ENCODE measurements at regions not wholly inside any gene's neighbourhood (a gene's known extent, or its start where the extent isn't known, plus 50 kb on each side); places are given as distances from the start of the nearest gene placed in this dataset.

DNA sequence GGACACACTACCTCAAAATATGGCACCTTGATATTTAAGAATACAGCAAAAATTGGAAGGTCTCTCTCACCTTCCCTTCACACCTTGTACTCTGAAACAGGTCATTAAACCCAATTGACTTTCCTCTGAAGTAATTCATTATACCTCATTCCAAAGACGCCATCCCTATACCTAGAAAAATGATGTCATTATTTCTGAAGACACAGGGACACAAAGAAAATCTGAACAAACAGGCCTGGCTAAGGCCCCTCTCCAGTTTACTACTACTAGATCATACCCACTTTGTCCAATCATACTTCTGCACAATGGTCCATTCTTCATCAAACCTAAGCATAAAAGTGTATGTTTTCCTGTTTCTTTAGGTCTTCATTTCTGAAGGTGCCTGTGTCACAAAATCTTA lies 156.9 kb downstream of the RASSF9 start:
- DNase-seq (ENCODE audit: low read depth) = no peak
- TF ChIP-seq CTCF (IDR thresholded peaks at IDR 0.05; ENCODE audit: control insufficient read depth, insufficient read depth, low read depth, low read length, missing control alignments) = no peak
- H3K4me3 ChIP-seq (ENCODE audit: control insufficient read depth, low read depth, low read length) = no peak overlapping the region

GRCh38 chr12:85680881-85681280 lies 155.3 kb downstream of the RASSF9 start:
- DNase-seq (ENCODE audit: low read depth) = no peak

GRCh38 chr12:85681333-85681732 lies 154.9 kb downstream of the RASSF9 start:
- no peak overlapping the region for H3K4me3 ChIP-seq (ENCODE audit: control insufficient read depth, low read depth, low read length)
- DNase-seq (ENCODE audit: low read depth) = no peak
- TF ChIP-seq CTCF (IDR thresholded peaks at IDR 0.05; ENCODE audit: control insufficient read depth, insufficient read depth, low read depth, low read length, missing control alignments) = no peak

More at GRCh38 chr12:85680881-85681280, 155.3 kb downstream of the RASSF9 start:
- H3K4me3 ChIP-seq (ENCODE audit: control insufficient read depth, low read depth, low read length) = no peak overlapping the region
- TF ChIP-seq CTCF (IDR thresholded peaks at IDR 0.05; ENCODE audit: control insufficient read depth, insufficient read depth, low read depth, low read length, missing control alignments) = no peak

DNA sequence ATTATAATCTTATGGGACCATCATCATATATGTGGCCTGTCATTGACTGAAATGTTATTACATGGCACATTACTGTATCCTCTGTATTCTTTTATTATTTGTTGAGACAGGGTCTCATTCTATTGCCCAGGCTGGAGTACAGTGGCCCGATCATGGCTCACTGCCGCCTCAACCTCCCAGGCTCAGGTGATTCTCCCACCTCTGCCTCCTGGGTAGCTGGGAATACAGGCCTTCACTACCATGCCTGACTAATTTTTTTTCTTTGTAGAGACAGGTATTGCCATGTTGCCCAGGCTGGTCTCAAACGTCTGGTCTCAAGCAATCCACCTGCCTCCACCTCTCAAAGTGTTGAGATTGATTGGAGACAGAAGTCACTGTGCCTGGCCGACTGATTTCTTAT lies 153.2 kb downstream of the RASSF9 start:
- no peak for DNase-seq (ENCODE audit: low read depth)
- no peak overlapping the region for H3K4me3 ChIP-seq (ENCODE audit: control insufficient read depth, low read depth, low read length)
- no peak for TF ChIP-seq CTCF (IDR thresholded peaks at IDR 0.05; ENCODE audit: control insufficient read depth, insufficient read depth, low read depth, low read length, missing control alignments)

DNA sequence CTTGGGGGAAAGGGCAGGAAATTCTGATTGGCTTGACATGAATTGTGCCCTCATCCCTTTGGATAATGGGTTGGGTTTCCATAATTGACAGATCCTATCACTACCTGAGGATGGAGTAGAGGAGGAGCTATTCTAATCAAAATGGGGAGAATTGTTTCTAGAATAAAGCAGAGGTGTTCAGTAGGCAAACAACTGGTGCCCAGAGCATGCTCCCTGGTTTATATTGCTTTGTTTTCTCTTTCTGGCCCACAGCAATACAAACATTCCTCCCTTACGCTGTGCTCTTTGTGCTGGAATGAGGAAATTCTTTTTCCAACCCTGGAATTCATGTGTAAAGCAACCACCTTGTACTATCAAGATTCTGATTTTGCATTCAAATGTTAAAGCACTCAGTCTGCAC lies 147.4 kb downstream of the RASSF9 start:
- no peak for TF ChIP-seq CTCF (IDR thresholded peaks at IDR 0.05; ENCODE audit: control insufficient read depth, insufficient read depth, low read depth, low read length, missing control alignments)
- DNase-seq (ENCODE audit: low read depth) = no peak
- no peak overlapping the region for H3K4me3 ChIP-seq (ENCODE audit: control insufficient read depth, low read depth, low read length)

DNA sequence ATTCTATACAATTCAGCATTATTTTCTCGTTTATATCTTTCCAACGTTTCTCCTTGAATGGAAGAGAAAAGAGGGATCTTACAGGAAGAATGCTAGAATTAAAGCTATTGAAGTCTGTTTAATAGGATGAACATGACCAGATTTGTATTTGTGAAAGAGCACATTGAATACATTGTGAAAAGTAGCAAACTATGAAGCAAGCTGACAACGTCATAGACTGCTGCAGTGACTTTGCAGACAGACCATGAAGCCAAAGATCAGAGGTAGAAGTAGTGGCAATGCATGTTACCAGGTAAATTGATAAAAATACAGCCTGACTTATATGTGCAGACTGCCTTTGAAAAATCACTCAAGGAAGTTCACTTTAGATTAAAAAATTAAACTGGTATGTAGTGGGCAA lies 146.1 kb downstream of the RASSF9 start:
- no peak overlapping the region for H3K4me3 ChIP-seq (ENCODE audit: control insufficient read depth, low read depth, low read length)
- DNase-seq (ENCODE audit: low read depth) = no peak
- no peak for TF ChIP-seq CTCF (IDR thresholded peaks at IDR 0.05; ENCODE audit: control insufficient read depth, insufficient read depth, low read depth, low read length, missing control alignments)

DNA sequence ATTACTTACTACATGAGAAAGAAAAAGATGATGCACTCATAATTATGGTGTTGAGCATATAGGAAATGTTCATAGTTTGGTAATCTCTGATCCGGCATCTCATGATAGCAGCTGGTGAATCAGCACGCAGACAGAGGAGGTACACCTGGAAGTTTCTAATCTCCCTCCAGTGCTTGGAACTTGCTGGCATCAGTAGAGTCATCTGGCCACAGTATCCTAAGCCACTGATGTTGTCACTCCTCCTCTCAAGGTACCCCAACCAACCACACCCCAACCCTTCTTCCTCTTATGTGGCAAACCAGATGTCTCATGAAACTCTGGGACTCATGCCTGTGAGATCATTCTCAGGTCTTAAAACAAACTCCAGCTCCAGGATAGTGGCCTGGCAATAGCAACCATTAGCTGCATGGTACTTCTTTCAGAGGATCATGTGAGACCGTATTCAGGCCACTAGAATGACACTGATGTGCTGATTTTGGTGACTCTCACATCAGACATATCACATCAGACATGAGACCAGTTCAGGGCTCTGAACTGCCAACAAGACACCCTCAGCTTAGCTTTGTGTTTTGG lies 143.0 kb downstream of the RASSF9 start:
- no peak for DNase-seq (ENCODE audit: low read depth)
- TF ChIP-seq CTCF (IDR thresholded peaks at IDR 0.05; ENCODE audit: control insufficient read depth, insufficient read depth, low read depth, low read length, missing control alignments) = no peak
- no peak overlapping the region for H3K4me3 ChIP-seq (ENCODE audit: control insufficient read depth, low read depth, low read length)

Measured in AG09309 (cell line).